AG04449 (cell line): ENCODE measurements at regions not wholly inside any gene's neighbourhood (a gene's known extent, or its start where the extent isn't known, plus 50 kb on each side); places are given as distances from the start of the nearest gene placed in this dataset.

Experiments used
- CTCF ChIA-PET: fragments of 350-600 bp; formaldehyde crosslinking; extraction: SDS; loops from one replicate; lab custom pipeline; 2021; ENCODE audit warnings: antibody characterized with exemption; lab: Yijun Ruan, JAX
- POLR2A ChIA-PET: fragments of 400-600, 350-600 bp; formaldehyde crosslinking; extraction: SDS; loops from one replicate; lab custom pipeline; 2020; ENCODE audit warnings: antibody characterized with exemption, inconsistent platforms; lab: Yijun Ruan, JAX
- DNase-seq: peaks from one replicate; pipeline ENCODE4 v3.0.0-alpha.2; 2010; ENCODE audit warnings: low read depth, low spot score
- H3K4me3 ChIP-seq: 2 replicates; pipeline ENCODE4 v1.5.1; 2011; ENCODE audit warnings: low read depth, mild to moderate bottlenecking, control low read depth, low read length
- TF ChIP-seq, protein P1 (sequence below): IDR thresholded peaks from one replicate; pipeline ENCODE4 v1.5.1; 2011; ENCODE audit warnings: mild to moderate bottlenecking, moderate library complexity, low read length, control low read depth, inconsistent platforms; ENCODE audit not compliant: insufficient read depth; ENCODE audit errors: missing control alignments

DNA sequence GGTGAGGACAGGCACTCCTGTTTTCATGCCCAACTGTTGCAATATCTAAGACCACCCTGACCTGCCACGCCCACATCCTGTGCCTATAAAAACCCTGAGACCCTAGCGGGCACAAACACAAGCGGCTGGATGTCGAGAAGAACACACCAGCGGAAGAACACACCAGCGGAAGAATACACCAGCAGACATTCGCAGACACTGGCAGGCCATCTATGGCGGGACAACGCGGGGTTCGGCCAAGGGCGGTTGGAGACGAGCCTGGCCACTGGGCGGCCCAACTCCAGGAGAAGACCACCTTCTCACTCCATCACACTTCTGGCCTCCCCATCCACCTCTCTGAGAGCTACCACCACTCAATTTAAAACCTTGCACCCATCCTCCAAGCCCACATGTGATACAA lies 361.4 kb downstream of the FAT4 start:
- H3K4me3 ChIP-seq = no peak overlapping the region
- CTCF ChIA-PET = no interaction called here
- POLR2A ChIA-PET = no interaction called here
- TF ChIP-seq, protein P1, sequence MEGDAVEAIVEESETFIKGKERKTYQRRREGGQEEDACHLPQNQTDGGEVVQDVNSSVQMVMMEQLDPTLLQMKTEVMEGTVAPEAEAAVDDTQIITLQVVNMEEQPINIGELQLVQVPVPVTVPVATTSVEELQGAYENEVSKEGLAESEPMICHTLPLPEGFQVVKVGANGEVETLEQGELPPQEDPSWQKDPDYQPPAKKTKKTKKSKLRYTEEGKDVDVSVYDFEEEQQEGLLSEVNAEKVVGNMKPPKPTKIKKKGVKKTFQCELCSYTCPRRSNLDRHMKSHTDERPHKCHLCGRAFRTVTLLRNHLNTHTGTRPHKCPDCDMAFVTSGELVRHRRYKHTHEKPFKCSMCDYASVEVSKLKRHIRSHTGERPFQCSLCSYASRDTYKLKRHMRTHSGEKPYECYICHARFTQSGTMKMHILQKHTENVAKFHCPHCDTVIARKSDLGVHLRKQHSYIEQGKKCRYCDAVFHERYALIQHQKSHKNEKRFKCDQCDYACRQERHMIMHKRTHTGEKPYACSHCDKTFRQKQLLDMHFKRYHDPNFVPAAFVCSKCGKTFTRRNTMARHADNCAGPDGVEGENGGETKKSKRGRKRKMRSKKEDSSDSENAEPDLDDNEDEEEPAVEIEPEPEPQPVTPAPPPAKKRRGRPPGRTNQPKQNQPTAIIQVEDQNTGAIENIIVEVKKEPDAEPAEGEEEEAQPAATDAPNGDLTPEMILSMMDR = no peak
- no peak for DNase-seq

DNA sequence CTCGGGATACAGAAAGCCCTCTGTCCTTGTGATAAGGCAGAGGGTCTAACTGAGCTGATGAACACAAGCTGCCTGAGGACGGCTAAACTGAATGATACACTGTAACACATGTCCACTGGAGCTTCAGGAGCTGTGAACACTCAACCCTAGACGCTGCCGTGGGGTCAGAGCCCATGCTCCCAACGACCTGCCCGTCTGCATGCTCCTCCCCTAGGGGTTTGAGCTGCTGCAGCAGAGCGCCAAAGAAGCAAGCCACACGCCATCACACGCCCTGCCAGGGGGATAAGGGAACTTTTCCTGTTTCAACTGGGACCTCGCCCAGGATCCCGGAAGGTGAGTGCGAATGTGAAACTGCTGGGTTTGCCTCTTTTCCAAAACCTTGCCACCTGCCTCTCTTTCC lies 361.8 kb downstream of the FAT4 start:
- no peak for DNase-seq
- ChIA-PET CTCF (no interaction called here), POLR2A (no interaction called here)
- TF ChIP-seq, protein P1 = no peak
- H3K4me3 ChIP-seq = no peak overlapping the region

DNA sequence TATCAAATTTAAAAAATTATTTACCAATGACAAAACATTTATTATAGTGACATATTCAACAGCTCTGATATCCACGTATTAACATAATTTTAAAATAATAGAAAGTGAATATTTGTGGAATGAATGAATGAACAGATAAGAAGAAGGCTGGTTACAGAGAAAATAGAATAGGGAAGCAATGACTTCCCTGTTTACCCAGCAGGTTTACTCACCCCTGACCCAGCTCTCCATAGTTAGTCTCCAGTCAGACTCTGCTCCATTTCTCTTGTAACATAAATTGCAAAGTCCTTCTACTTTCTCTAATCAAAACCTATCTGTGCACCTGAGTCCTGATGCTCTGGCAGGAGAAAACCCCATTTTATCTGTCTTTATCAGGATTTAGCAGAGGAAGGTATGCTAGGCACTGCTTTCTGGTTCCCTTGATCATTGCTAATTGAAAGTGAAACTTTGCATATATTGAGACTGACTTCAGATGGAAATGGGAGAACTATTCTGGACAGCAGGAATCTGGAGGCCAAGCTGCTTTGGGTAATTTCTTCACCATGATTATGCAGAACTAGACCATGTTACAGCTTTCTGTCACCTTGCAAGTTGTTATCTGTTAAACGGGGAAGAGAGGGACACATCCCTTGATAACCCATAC lies 363.0 kb downstream of the FAT4 start:
- no peak overlapping the region for H3K4me3 ChIP-seq
- POLR2A ChIA-PET = no interaction called here
- TF ChIP-seq, protein P1 = no peak
- CTCF ChIA-PET = no interaction called here
- DNase-seq = no peak

DNA sequence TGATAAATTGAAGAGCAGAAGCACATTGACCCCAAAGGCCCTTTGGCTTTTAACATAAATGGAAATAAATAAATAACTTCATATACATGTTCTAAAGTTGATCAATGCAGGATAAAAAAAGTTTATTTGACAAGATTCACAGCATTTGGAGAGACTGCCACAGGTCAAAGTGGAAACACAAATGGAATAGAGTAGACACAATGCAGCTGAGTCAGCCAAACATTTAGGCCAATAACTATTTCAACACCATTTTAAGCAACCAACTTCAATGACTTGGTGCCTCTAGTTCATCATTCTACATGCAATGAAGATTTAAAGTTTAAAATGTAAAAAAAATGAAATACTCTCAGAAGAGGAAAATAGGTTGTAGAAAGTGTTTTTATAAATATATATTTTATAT lies 365.2 kb downstream of the FAT4 start:
- no peak for DNase-seq
- no peak overlapping the region for H3K4me3 ChIP-seq
- ChIA-PET POLR2A (no interaction called here), CTCF (interaction anchor here (0.7 kb wide), 1 partner anchor 10 kb away, joined by 3 read pairs; no protein-coding TSS in a partner anchor)
- TF ChIP-seq, protein P1 = no peak

DNA sequence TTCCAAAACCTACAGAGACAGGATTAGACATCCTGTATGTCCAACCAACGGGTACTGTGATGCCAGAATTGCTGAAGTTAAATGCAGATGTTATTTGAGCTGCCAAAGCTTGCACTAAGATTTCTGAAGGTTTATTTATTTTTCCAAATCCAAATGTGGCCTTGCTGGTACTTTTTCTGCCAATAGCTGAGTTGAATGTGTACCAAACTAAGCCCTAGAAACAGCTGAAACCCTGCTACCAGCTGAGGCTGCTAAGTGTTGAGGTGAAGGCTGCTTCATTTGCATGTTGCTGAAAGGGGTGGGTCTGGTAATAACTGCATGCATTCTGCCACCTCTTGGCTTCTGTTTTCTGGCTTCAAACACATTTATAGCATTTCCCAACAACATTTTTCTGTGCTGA lies 366.5 kb downstream of the FAT4 start:
- DNase-seq = no peak
- ChIA-PET POLR2A (no interaction called here), CTCF (no interaction called here)
- TF ChIP-seq, protein P1 = no peak
- no peak overlapping the region for H3K4me3 ChIP-seq

DNA sequence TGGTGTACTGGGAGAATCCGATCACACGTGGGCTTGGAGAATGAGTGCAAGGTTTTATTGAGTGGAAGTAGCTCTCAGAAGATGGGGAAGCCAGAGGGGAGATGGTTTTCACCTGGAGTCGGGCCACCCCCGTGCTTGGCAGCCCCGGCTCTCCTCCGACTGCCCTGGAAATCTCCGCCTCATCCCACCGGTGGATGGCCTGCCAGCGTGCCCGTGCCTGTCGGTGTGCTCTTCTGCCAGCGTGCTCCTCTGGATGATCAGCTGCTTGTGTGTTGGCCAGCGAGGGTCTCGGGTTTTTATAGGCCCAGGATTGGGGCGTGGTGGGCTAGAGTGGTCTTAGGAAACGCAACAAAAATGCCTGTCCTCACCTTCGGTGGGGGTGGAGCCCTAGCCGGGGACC lies 368.0 kb downstream of the FAT4 start:
- no peak for DNase-seq
- POLR2A ChIA-PET = no interaction called here
- no peak overlapping the region for H3K4me3 ChIP-seq
- TF ChIP-seq, protein P1 = no peak
- CTCF ChIA-PET = no interaction called here
